ENCODE measurements at regions not wholly inside any gene's neighbourhood (a gene's known extent, or its start where the extent isn't known, plus 50 kb on each side); places are given as distances from the start of the nearest gene placed in this dataset.

- TF ChIP-seq CTCF (IDR thresholded peaks at IDR 0.05) (no peak), POLR2A (IDR thresholded peaks at IDR 0.05) (no peak)
Measured at GRCh38 chr2:83069724-83070123, 1389.4 kb downstream of the SUCLG1 start.

Data from breast epithelium (tissue), 3 donors.